ENCODE measurements at regions not wholly inside any gene's neighbourhood (a gene's known extent, or its start where the extent isn't known, plus 50 kb on each side); places are given as distances from the start of the nearest gene placed in this dataset.
"Not testable (repeated sequence)": the region's sequence is repeated elsewhere in the genome, so short reads cannot be mapped to it uniquely, and the experiment has no call there.

- TF ChIP-seq EZH2 (IDR thresholded peaks at IDR 0.05; ENCODE audit: borderline replicate concordance, low read depth, low read length, poor library complexity, severe bottlenecking) (no peak), CTCF (conservative IDR thresholded peaks at IDR 0.05; ENCODE audit: low read depth, low read length) (no peak)
- DNase-seq (ENCODE audit: low spot score): no peak
- ChIA-PET POLR2A (ENCODE audit: low non-redundant PET) (no interaction called here), CTCF (no interaction called here)
- H3K4me3 ChIP-seq (ENCODE audit: low read depth, low read length, poor library complexity, severe bottlenecking): no peak overlapping the region
- intact Hi-C loops (cut with micrococcal nuclease; ENCODE audit: unreplicated experiment): no loop called here
- H3K9me3 ChIP-seq (ENCODE audit: low read depth, low read length, poor library complexity, severe bottlenecking): no peaks in the 10 kb centered on the region
- H3K27me3 ChIP-seq (replicated peaks; ENCODE audit: insufficient read depth, low read depth, low read length, poor library complexity): no peaks in the 10 kb centered on the region
- no peaks in the 10 kb centered on the region for H3K36me3 ChIP-seq (ENCODE audit: insufficient read depth, low read length, poor library complexity, severe bottlenecking)
- H3K27ac ChIP-seq (ENCODE audit: low read depth, low read length, poor library complexity, severe bottlenecking): no peak overlapping the region
- no peaks in the 10 kb centered on the region for H3K4me1 ChIP-seq (ENCODE audit: insufficient read depth, low read length, poor library complexity, severe bottlenecking)
- no TSS peak for BruUV-seq (replicated peaks)
These were observed 191.3 kb upstream of the PTPRZ1 start for GRCh38 chr7:121681700-121682099.

GRCh38 chr7:121676168-121676567 is 196.8 kb upstream of the PTPRZ1 start:
- H3K4me3 ChIP-seq (ENCODE audit: low read depth, low read length, poor library complexity, severe bottlenecking): no peak overlapping the region
- no TSS peak for BruUV-seq (replicated peaks)
- H3K36me3 ChIP-seq (ENCODE audit: insufficient read depth, low read length, poor library complexity, severe bottlenecking): no peaks in the 10 kb centered on the region
- no peaks in the 10 kb centered on the region for H3K4me1 ChIP-seq (ENCODE audit: insufficient read depth, low read length, poor library complexity, severe bottlenecking)
- DNase-seq (ENCODE audit: low spot score): no peak
- no peak overlapping the region for H3K27ac ChIP-seq (ENCODE audit: low read depth, low read length, poor library complexity, severe bottlenecking)
- intact Hi-C loops (cut with micrococcal nuclease; ENCODE audit: unreplicated experiment): no loop called here
- no peaks in the 10 kb centered on the region for H3K9me3 ChIP-seq (ENCODE audit: low read depth, low read length, poor library complexity, severe bottlenecking)
- CTCF ChIA-PET: no interaction called here
- POLR2A ChIA-PET (ENCODE audit: low non-redundant PET): no interaction called here
- H3K27me3 ChIP-seq (replicated peaks; ENCODE audit: insufficient read depth, low read depth, low read length, poor library complexity): no peaks in the 10 kb centered on the region
- TF ChIP-seq CTCF (conservative IDR thresholded peaks at IDR 0.05; ENCODE audit: low read depth, low read length) (no peak), EZH2 (IDR thresholded peaks at IDR 0.05; ENCODE audit: borderline replicate concordance, low read depth, low read length, poor library complexity, severe bottlenecking) (no peak)

- DNase-seq (ENCODE audit: low spot score); H3K4me3 ChIP-seq (ENCODE audit: low read depth, low read length, poor library complexity, severe bottlenecking); BruUV-seq (replicated peaks); H3K4me1 ChIP-seq (ENCODE audit: insufficient read depth, low read length, poor library complexity, severe bottlenecking); CTCF ChIA-PET; H3K27me3 ChIP-seq (replicated peaks; ENCODE audit: insufficient read depth, low read depth, low read length, poor library complexity); POLR2A ChIA-PET (ENCODE audit: low non-redundant PET); H3K36me3 ChIP-seq (ENCODE audit: insufficient read depth, low read length, poor library complexity, severe bottlenecking); H3K27ac ChIP-seq (ENCODE audit: low read depth, low read length, poor library complexity, severe bottlenecking); H3K9me3 ChIP-seq (ENCODE audit: low read depth, low read length, poor library complexity, severe bottlenecking); intact Hi-C loops (cut with micrococcal nuclease; ENCODE audit: unreplicated experiment): not testable (repeated sequence)
These were observed 198.5 kb upstream of the PTPRZ1 start for GRCh38 chr7:121674455-121674854.

GRCh38 chr7:121669144-121669543 is 203.8 kb upstream of the PTPRZ1 start:
- CTCF ChIA-PET: no interaction called here
- H3K9me3 ChIP-seq (ENCODE audit: low read depth, low read length, poor library complexity, severe bottlenecking): peaks cover 4% of the 10 kb centered on the region
- POLR2A ChIA-PET (ENCODE audit: low non-redundant PET): no interaction called here
- intact Hi-C loops (cut with micrococcal nuclease; ENCODE audit: unreplicated experiment): no loop called here
- no peak for DNase-seq (ENCODE audit: low spot score)
- BruUV-seq (replicated peaks): no TSS peak
- no peaks in the 10 kb centered on the region for H3K27me3 ChIP-seq (replicated peaks; ENCODE audit: insufficient read depth, low read depth, low read length, poor library complexity)
- no peak overlapping the region for H3K27ac ChIP-seq (ENCODE audit: low read depth, low read length, poor library complexity, severe bottlenecking)
- no peaks in the 10 kb centered on the region for H3K4me1 ChIP-seq (ENCODE audit: insufficient read depth, low read length, poor library complexity, severe bottlenecking)
- no peak for TF ChIP-seq EZH2 (IDR thresholded peaks at IDR 0.05; ENCODE audit: borderline replicate concordance, low read depth, low read length, poor library complexity, severe bottlenecking)
- no peak for TF ChIP-seq CTCF (conservative IDR thresholded peaks at IDR 0.05; ENCODE audit: low read depth, low read length)
- H3K4me3 ChIP-seq (ENCODE audit: low read depth, low read length, poor library complexity, severe bottlenecking): no peak overlapping the region
- H3K36me3 ChIP-seq (ENCODE audit: insufficient read depth, low read length, poor library complexity, severe bottlenecking): no peaks in the 10 kb centered on the region

Data from A673 (cell line).